HG02852 (cell line): ENCODE measurements at regions not wholly inside any gene's neighbourhood (a gene's known extent, or its start where the extent isn't known, plus 50 kb on each side); places are given as distances from the start of the nearest gene placed in this dataset.

Experiments used
- ATAC-seq: cut with Tn5 transposase; IDR thresholded peaks from one replicate; pipeline ENCODE4 v1.9.1; 2021; ENCODE audit warnings: mild to moderate bottlenecking, moderate library complexity; ENCODE audit not compliant: unreplicated experiment

- ATAC-seq = no peak
Measured at GRCh38 chr6:41450581-41450980, 95.6 kb upstream of the FOXP4 start.

DNA sequence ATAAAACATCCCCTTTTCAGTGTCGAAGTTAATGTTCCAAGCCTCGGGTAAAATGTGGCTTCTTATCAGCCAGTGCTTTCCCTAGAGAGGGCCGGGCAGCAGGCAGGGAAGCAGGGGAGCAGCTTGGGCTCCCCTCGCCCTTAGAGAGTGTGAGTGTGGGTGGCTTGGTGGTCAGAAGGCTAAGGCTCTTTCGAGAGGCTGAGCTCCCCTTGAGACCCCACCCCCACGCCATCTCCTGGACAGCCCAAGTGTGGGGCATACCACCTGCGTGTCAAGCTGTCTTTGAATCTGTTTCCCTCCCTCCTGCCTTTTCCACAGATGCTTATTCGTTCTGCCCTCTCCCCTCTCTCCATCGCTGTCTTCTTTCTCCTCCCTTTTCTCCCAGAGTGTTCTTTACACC, 95.1 kb upstream of the FOXP4 start:
- ATAC-seq = no peak

DNA sequence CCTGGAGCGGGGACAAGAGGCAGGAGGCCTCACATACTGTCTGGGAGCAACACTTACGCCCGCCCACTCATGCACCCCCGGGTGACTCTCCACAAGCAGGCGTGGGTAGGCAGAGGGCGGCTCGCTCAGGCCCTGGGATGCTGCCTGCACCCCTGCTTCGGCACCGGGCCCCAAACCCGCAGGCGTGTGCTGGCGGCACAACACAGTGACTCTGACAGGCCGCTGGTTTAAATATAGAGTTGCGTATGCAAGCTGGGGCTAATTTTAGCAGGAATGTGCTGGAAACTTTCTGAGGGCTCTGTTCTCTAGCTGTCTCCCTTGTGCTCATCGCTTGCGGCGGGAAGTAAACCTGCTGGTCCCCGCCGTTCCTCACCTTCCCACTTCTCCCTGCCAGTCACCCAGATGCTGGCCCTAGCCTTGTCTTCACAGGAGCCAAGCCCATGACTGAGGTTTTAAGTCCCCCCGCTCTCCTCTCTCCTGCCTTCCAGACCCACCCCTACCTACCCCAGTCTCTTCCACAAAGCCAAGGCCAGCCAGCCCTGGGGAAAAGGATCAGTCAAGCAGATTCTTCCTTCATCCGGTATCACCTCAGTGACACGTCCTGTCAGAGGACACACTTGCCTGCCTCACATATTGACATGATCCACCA, 94.5 kb upstream of the FOXP4 start:
- no peak for ATAC-seq

GRCh38 chr6:41452763-41453162, 93.4 kb upstream of the FOXP4 start:
- ATAC-seq = no peak

DNA sequence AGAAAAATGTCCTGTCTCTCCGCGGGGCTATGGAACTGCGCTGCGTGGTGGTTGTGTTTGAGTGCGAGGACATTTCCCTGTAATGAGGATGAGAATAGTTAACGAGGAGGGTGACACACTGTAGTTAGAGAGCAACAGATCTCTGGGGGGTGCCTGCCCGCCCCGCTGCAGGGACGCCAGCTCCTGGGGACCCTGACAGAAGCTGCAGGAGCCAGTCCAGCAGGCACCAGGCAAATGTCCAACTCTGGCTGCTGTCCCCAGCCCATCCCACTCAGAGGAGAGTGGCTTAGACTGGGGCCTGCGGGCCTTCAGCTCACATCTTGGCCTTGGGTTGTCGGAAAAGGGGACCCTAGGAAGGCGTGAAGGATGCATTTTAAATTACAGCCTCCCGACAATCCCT, 92.9 kb upstream of the FOXP4 start:
- no peak for ATAC-seq

- ATAC-seq = no peak
Measured at GRCh38 chr6:41454189-41454789, 91.9 kb upstream of the FOXP4 start.

GRCh38 chr6:41455410-41455809, 90.8 kb upstream of the FOXP4 start:
- no peak for ATAC-seq

GRCh38 chr6:41455818-41456217, 90.4 kb upstream of the FOXP4 start:
- no peak for ATAC-seq

DNA sequence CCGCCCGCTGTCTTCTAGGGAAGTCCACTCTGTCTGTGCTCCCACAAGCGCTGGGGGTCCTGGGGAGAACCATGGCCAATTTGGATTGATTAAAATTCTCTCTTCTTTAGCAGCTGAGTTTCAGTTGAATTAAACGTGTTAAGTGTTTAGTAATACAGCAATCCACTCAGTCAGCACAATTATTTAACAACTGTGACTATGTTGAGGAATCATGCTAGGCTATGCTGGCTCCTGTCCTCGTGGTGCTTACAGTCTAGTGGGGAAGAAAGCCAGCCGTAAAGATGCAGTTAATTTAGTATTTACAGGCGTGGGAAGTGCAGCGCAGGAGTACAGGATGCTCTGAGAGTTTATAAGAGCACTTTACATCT, 88.9 kb upstream of the FOXP4 start:
- no peak for ATAC-seq

DNA sequence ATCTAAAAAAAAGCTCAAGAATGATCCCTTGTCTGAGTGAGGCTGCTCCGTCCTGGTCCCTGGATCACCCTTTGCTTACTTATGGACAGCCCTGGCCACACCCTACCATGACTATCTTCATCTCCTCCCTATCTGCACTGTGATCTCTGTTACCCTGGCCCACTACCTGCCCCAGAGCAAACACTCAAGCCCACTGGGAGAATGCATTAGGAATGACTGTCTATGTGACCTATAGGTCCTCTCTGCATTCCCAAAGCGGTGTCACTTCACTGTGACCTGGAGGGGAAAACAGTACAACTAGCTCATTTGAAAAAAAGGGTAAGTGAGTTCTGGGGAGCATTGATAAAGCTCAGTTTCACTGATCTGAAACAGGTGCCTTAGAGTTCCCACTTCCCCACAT, 86.4 kb upstream of the FOXP4 start:
- ATAC-seq = no peak

DNA sequence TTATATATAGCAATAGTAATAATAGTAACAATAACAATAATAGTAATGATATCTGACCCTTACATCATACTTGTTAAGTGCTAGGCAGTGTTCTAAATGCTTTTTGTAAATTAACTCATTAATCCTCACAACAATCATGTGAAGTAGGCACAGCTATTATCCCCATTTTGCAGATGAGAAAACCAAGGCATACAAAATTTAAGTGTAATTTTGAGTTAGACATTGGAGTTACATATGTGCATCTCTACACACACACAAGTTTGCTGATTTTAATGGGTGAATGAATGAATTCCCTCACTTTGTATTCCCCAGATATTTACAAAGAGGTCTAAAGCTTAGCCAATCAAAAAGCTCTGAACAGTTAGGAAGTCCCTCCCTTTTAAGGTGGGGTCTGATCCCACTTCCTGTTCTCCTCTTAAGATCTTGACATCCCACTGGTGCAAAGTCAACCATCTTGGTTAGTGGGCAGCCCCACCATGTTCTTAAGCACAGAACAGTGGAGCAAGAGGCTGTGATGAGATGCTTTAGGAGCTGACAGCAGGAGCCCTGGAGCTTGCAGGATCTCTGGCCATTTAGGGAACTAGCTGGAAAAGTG, 85.3 kb upstream of the FOXP4 start:
- no peak for ATAC-seq

DNA sequence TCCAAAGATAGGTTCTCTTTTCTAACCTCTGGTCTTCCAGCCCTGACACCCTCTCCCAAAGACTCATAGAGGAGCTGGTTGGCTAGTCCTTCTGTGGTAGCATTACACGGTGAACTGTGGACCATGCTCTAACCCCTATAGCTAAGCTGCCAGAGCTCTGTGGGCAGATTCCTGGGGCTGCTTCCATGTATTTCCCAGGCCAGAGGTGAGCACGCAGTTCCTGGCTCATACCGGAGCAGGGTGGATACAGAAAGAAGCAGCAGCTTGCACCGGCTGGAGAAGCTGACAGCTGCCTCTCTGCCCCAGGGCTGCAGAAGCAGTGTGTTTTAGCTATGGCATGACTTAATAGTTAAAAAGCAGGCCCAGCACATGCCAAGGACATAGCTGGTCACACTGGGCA, 84.1 kb upstream of the FOXP4 start:
- no peak for ATAC-seq

GRCh38 chr6:41463062-41463930, 82.9 kb upstream of the FOXP4 start:
- no peak for ATAC-seq

DNA sequence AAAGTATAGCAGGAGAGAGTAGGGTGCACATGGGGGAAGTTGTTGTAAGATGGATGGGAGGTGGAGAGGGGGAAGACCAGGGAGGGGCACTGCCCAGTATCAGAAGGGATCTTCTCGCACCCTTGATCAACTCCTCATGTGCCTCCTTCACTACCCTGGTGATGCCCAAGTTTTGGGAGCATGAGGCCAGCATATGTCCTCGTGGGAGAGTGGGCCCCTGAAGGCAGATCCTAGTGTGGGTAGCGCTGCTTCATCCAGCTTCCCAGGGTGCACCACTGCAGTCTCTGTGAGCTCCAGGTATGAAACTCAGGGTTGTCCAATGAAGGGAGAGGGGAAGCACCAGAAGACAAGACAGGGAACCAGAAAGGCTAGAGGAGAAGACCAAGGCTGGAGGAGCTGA, 82.2 kb upstream of the FOXP4 start:
- no peak for ATAC-seq

DNA sequence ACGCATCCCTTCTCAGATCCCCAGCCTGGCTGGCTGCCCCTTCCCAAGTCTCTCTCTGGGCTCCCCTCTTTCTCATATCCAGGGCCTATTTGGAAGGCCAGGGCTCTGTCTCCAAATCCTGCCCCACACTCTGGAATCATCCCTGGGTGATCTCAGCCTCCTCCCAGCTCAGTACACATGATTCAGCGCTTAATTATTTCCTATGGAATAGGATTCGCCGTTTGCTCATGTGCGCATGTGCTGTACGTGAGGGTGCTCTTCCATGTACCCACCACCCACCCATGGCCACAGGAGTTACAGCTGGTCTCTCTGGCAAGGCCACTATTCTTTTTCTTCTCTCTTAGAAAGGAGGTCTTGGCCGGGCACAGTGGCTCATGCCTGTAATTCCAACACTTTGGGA, 81.7 kb upstream of the FOXP4 start:
- no peak for ATAC-seq

GRCh38 chr6:41466437-41466990, 79.7 kb upstream of the FOXP4 start:
- ATAC-seq = no peak

- no peak for ATAC-seq
Measured at GRCh38 chr6:41467061-41467460, 79.1 kb upstream of the FOXP4 start.

DNA sequence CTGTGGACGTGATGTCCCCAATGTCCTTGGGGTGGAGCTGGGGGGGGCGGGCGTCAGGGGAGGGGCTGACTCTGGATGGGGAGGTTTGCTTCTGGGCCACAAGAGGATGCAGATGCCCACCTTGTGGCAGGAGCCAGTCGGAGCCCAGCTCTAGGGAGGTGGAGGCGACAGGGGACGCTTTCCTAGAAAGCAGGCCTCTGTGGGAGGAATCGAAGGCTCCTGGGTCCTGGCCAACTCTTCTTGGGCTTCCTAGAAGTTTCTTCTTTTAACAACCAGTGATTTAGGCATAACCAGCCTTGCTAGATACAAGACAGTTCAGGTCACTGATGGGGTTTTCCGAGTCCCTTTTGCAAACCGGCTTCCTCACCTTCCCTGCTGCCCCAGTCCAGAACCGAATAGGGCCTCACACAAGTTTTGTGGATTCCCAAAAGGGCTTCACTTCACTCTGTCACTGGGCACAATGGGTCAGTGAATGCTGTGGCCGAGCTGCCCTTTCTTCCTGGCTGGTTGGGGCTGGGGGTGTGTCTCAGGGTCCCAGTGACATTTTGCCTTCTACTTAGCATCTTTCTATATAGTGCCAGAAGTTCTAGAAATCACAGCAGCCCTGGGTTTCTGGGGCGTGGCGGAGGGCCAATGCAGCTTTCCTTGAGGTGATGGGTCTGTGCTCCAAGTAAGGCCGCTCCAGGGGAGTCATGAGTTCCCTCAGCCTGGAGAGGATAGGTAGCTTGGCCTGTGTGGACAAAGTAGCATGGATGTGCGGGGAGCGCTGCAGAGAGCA, 78.4 kb upstream of the FOXP4 start:
- no peak for ATAC-seq

- ATAC-seq = no peak
Measured at GRCh38 chr6:41469156-41470028, 76.8 kb upstream of the FOXP4 start.

DNA sequence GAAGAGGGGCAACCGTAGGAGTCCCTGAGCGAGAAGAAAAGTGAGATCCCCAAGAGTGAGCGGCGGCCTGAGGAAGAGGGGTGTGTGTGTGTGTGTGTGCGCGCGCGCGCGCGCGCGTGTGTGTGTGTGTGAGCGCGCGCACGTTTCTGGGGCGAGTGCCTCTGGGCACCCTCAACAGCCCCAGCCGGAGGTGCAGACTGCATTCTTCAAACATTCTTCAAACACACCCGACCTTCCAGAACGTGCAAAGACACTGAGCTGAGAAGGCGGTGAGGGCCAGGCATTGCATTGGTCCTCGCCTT, 76.2 kb upstream of the FOXP4 start:
- ATAC-seq = no peak
